ENCODE measurements at regions not wholly inside any gene's neighbourhood (a gene's known extent, or its start where the extent isn't known, plus 50 kb on each side); places are given as distances from the start of the nearest gene placed in this dataset.
A peak's percentile ranks its signal among the peaks of the same experiment; 100 is the strongest.
"Not testable (repeated sequence)": the region's sequence is repeated elsewhere in the genome, so short reads cannot be mapped to it uniquely, and the experiment has no call there.

GRCh38 chr5:92370032-92370431 lies 986.9 kb upstream of the ARRDC3 start:
- DNase-seq, result no peak

DNA sequence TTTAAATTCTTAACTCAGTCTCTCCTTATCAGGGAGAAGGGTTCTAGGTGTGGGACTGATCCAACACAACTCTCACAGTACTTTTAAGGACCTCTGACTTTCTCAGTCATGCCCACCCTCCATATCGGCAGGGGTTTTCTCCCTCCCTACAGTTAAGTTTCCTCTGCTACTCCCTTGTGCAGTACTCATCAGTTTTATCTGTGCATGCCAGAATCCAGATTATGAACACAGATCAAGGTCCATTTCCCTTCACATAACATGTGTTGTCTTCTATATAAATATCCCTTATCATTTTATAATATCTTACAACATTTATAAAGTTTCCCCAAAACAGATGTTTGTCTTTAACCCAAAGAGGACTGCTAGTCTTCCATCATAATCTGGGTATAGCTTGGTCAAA lies 986.5 kb upstream of the ARRDC3 start:
- no peak for DNase-seq

- peak; percentile 36 for DNase-seq
Measured at GRCh38 chr5:92364986-92365550, 982.0 kb upstream of the ARRDC3 start.

- no peak for DNase-seq
Measured at GRCh38 chr5:92353107-92354030, 970.3 kb upstream of the ARRDC3 start.

- no peak for DNase-seq
Measured at GRCh38 chr5:92337772-92338234, 954.7 kb upstream of the ARRDC3 start.

GRCh38 chr5:92332039-92332438 lies 948.9 kb upstream of the ARRDC3 start:
- DNase-seq, result no peak

- no peak for DNase-seq
Measured at GRCh38 chr5:92330365-92330764, 947.2 kb upstream of the ARRDC3 start.

- no peak for DNase-seq
Measured at GRCh38 chr5:92329759-92330158, 946.6 kb upstream of the ARRDC3 start.

DNA sequence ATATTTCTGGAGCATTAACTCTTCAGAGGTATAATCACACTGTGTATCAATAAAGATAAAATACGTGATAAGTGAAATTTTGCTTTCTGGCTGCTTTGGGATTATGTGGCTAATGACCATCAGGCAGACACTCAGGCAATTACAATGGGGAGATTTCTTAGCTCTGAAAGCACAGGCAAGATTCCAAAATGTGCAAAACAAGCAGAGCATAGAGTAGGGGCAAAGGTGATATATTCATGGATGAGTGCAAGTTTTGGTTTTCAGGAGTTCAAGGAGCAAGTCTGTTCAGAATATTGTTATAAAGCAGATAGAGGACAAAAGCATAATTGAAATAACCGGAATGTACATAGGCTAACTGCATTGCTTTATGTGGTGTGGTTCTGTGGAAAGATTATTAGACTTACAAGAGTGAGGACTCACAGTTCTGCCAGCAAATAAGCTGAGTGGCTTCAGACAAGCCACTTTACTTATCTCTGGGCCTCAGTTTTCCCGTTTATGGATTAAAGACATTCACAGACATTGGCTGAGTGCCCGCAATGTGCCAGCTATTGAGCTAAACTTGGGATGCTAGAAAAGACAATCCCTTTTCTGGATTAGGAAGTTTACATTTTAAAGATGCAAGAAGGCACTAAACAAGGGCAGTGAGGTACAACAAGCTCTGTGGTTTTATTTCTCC lies 945.6 kb upstream of the ARRDC3 start:
- no peak for DNase-seq

- no peak for DNase-seq
Measured at GRCh38 chr5:92320446-92320845, 937.3 kb upstream of the ARRDC3 start.

DNA sequence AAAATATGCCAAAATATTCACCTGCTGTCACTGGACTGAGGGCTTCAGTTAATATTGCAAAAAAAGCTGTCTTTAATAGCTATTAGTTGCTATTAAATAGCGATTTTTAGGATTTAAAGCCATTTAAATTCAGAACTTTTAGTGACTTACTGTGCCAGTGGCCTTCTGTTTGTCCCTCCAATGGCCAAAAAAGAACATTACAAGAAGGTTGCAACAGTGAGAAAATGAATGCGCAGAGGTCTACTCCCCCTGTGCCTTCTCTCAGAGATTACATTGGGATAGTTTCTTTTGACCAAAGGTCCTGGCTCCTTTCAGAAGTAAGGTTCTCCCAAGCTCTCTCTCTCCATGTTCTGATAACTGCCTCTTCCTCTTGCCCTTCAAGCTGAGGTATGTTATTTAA lies 930.3 kb upstream of the ARRDC3 start:
- DNase-seq, result no peak

DNA sequence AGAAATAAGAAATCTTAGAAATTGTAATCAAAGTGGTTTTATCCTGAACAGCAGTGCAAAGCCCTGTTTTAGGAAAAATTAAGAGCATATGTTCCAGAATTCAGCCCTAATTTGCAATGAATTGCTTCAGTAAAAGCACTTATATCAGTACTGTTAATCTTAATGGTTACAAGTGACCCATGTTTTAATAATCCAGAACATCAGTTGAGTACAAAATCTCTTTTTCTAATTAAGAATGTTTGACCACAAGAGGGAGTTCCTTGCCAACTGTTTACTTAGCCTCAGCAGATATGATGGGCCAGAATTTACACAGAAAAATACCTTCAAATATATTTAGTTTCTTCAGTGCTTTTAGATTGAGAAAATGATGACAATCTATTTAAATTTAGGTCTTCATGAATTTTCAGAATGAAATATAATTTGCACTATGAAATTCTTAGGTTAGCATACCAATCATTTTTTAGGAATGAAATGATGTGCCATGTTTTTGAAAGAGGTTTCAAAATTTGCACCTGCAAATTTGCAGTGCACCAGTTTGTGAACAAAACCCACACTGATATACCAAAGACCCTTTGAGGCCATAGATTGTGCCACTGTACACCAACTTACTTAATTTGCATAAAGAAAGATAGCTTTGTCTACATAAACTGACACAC lies 926.3 kb upstream of the ARRDC3 start:
- DNase-seq, result peak; percentile 66

GRCh38 chr5:92308679-92309078 lies 925.6 kb upstream of the ARRDC3 start:
- DNase-seq, result no peak

DNA sequence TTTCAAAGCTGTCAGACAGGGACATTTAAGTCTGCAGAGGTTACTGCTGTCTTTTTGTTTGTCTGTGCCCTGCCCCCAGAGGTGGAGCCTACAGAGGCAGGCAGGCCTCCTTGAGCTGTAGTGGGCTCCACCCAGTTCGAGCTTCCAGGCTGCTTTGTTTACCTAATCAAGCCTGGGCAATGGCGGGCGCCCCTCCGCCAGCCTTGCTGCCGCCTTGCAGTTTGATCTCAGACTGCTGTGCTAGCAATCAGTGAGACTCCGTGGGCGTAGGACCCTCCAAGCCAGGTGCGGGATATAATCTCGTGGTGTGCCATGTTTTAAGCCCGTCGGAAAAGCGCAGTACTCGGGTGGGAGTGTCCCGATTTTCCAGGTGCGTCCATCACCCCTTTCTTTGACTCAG lies 919.2 kb upstream of the ARRDC3 start:
- not testable (repeated sequence) for DNase-seq

GRCh38 chr5:92283521-92283920 lies 900.4 kb upstream of the ARRDC3 start:
- DNase-seq, result no peak

GRCh38 chr5:92271750-92272149 lies 888.6 kb upstream of the ARRDC3 start:
- DNase-seq, result not testable (repeated sequence)

GRCh38 chr5:92268343-92268742 lies 885.2 kb upstream of the ARRDC3 start:
- no peak for DNase-seq

DNA sequence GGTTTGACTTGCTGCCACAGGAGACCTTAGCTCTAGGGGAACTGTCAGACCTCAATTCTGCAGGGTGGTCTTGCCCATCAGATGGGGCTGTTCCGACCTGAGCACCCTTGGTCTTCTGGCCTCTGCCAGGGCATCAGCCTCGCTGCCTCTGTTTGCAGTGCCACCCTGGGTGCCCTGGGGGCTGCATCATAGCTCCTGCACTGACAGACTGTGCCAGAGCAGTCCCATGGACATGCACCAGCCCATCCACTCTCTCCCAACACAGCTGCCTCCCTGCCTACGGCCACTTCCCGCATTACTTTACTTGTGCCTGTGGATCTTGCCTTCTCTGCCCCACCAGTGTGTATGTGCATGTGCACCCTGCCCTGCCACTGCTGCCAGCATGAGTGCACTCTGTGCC lies 884.7 kb upstream of the ARRDC3 start:
- DNase-seq, result no peak

DNA sequence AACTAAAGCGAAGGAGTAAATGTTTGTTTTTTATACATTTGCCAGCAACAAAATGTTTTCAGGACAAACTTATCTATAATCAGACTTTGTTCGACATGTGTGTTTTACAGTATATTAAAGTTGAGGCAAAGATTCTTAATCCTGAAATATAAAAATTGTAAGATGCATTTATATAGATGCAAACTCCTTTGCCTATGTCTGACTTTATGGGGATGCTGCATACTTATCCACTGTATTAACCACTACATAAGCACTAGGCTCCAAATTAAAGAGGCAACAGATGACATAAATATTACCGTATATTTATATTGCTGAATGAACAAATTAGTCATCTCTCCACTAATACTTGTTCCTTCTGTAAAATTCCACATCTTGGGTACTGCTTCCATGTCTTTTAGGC lies 882.7 kb upstream of the ARRDC3 start:
- no peak for DNase-seq

- not testable (repeated sequence) for DNase-seq
Measured at GRCh38 chr5:92255605-92256004, 872.5 kb upstream of the ARRDC3 start.

- no peak for DNase-seq
Measured at GRCh38 chr5:92248518-92248917, 865.4 kb upstream of the ARRDC3 start.

GRCh38 chr5:92242170-92242569 lies 859.1 kb upstream of the ARRDC3 start:
- DNase-seq, result no peak

DNA sequence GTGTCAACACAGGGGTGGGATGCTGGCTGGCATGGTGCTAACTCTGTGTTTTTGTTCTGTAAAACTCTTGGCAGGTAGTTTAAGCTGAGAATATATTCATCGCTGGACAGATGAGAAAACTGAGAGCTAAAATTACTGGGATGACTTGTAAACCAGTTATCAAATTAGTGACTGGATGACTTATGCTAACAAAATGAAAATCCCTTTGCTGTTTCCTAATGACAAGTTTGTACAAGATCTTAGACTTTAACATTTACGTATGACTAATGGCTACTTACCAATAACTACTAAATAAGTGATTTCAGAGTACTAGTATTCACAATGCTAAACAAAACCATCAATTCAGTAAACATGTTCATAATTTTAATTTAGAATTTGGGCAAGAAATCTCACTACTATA lies 854.8 kb upstream of the ARRDC3 start:
- no peak for DNase-seq

Data from eye (tissue), 1 donor.